ENCODE measurements at regions not wholly inside any gene's neighbourhood (a gene's known extent, or its start where the extent isn't known, plus 50 kb on each side); places are given as distances from the start of the nearest gene placed in this dataset.

GRCh38 chr7:120180221-120180620 is 92.8 kb upstream of the KCND2 start:
- TF ChIP-seq POLR2A (IDR thresholded peaks at IDR 0.05) (no peak), CTCF (IDR thresholded peaks at IDR 0.05) (no peak)
